Liver (tissue), 3 donors: ENCODE measurements at regions not wholly inside any gene's neighbourhood (a gene's known extent, or its start where the extent isn't known, plus 50 kb on each side); places are given as distances from the start of the nearest gene placed in this dataset.

ENCODE experiments used
- ATF3 ChIP-seq: IDR thresholded peaks from 2 replicates; pipeline ENCODE4 v1.6.1; 2016; ENCODE audit warnings: antibody characterized with exemption
- EGR1 ChIP-seq, 2 donors: IDR thresholded peaks; 2 replicates each; pipeline ENCODE4 v1.6.1; 2016 to 2018; ENCODE audit warnings: antibody characterized with exemption in 2 of 2, low read depth in 2 of 2
- FOXA1 ChIP-seq: IDR thresholded peaks from 2 replicates; pipeline ENCODE4 v1.6.1; 2016; ENCODE audit warnings: antibody characterized with exemption
- GABPA ChIP-seq, 2 donors: IDR thresholded peaks in 1 of 2; conservative IDR thresholded peaks in 1 of 2; 2 replicates each; pipeline ENCODE4 v1.6.1; 2016; ENCODE audit warnings: antibody characterized with exemption in 2 of 2, mild to moderate bottlenecking in 1 of 2, moderate library complexity in 1 of 2
- HNF4A ChIP-seq, 2 donors: conservative IDR thresholded peaks; 2 replicates each; pipeline ENCODE4 v1.6.1; 2016; ENCODE audit warnings: antibody characterized with exemption in 2 of 2, mild to moderate bottlenecking in 2 of 2
- JUND ChIP-seq, 2 donors: IDR thresholded peaks; 2 replicates each; pipeline ENCODE4 v1.6.1; 2016; ENCODE audit warnings: antibody characterized with exemption in 2 of 2
- MAX ChIP-seq: IDR thresholded peaks from 2 replicates; pipeline ENCODE4 v1.6.1; 2016; ENCODE audit warnings: antibody characterized with exemption
- SP1 ChIP-seq: IDR thresholded peaks from 2 replicates; pipeline ENCODE4 v1.6.1; 2018; ENCODE audit warnings: antibody characterized with exemption, mild to moderate bottlenecking
- TAF1 ChIP-seq: conservative IDR thresholded peaks from 2 replicates; pipeline ENCODE4 v1.6.1; 2016; ENCODE audit warnings: antibody characterized with exemption, mild to moderate bottlenecking
- TF ChIP-seq, protein P1 (sequence below): fragments of 150-350 bp; IDR thresholded peaks from 2 replicates; pipeline ENCODE4 v1.5.1; 2017; ENCODE audit warnings: improper control_type of control experiment, low read depth, low read length; ENCODE audit not compliant: missing input control
- TF ChIP-seq, protein P2 (sequence below): IDR thresholded peaks from 2 replicates; pipeline ENCODE4 v1.6.1; 2016; ENCODE audit warnings: antibody characterized with exemption, mild to moderate bottlenecking
- TF ChIP-seq, protein P3 (sequence below): IDR thresholded peaks from 2 replicates; pipeline ENCODE4 v1.6.1; 2016; ENCODE audit warnings: antibody characterized with exemption
- donor health status: healthy.
- donor health status: healthy.

GRCh38 chr7:114758661-114759227 lies 163.2 kb upstream of the MDFIC start:
- TF ChIP-seq, protein P1, sequence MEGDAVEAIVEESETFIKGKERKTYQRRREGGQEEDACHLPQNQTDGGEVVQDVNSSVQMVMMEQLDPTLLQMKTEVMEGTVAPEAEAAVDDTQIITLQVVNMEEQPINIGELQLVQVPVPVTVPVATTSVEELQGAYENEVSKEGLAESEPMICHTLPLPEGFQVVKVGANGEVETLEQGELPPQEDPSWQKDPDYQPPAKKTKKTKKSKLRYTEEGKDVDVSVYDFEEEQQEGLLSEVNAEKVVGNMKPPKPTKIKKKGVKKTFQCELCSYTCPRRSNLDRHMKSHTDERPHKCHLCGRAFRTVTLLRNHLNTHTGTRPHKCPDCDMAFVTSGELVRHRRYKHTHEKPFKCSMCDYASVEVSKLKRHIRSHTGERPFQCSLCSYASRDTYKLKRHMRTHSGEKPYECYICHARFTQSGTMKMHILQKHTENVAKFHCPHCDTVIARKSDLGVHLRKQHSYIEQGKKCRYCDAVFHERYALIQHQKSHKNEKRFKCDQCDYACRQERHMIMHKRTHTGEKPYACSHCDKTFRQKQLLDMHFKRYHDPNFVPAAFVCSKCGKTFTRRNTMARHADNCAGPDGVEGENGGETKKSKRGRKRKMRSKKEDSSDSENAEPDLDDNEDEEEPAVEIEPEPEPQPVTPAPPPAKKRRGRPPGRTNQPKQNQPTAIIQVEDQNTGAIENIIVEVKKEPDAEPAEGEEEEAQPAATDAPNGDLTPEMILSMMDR = no peak
- TF ChIP-seq, protein P2, sequence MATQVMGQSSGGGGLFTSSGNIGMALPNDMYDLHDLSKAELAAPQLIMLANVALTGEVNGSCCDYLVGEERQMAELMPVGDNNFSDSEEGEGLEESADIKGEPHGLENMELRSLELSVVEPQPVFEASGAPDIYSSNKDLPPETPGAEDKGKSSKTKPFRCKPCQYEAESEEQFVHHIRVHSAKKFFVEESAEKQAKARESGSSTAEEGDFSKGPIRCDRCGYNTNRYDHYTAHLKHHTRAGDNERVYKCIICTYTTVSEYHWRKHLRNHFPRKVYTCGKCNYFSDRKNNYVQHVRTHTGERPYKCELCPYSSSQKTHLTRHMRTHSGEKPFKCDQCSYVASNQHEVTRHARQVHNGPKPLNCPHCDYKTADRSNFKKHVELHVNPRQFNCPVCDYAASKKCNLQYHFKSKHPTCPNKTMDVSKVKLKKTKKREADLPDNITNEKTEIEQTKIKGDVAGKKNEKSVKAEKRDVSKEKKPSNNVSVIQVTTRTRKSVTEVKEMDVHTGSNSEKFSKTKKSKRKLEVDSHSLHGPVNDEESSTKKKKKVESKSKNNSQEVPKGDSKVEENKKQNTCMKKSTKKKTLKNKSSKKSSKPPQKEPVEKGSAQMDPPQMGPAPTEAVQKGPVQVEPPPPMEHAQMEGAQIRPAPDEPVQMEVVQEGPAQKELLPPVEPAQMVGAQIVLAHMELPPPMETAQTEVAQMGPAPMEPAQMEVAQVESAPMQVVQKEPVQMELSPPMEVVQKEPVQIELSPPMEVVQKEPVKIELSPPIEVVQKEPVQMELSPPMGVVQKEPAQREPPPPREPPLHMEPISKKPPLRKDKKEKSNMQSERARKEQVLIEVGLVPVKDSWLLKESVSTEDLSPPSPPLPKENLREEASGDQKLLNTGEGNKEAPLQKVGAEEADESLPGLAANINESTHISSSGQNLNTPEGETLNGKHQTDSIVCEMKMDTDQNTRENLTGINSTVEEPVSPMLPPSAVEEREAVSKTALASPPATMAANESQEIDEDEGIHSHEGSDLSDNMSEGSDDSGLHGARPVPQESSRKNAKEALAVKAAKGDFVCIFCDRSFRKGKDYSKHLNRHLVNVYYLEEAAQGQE = no peak
- TF ChIP-seq ATF3 = no peak
- TF ChIP-seq SP1 = no peak
- no peak for TF ChIP-seq MAX
- no peak for TF ChIP-seq EGR1 (IDR thresholded peaks at IDR 0.05; ENCODE audit: low read depth in 2 of 2)
- TF ChIP-seq JUND (IDR thresholded peaks at IDR 0.05) = no peak
- TF ChIP-seq GABPA (IDR thresholded peaks at IDR 0.05 in 1 of 2, conservative IDR thresholded peaks at IDR 0.05 in 1 of 2) = no peak
- TF ChIP-seq, protein P3, sequence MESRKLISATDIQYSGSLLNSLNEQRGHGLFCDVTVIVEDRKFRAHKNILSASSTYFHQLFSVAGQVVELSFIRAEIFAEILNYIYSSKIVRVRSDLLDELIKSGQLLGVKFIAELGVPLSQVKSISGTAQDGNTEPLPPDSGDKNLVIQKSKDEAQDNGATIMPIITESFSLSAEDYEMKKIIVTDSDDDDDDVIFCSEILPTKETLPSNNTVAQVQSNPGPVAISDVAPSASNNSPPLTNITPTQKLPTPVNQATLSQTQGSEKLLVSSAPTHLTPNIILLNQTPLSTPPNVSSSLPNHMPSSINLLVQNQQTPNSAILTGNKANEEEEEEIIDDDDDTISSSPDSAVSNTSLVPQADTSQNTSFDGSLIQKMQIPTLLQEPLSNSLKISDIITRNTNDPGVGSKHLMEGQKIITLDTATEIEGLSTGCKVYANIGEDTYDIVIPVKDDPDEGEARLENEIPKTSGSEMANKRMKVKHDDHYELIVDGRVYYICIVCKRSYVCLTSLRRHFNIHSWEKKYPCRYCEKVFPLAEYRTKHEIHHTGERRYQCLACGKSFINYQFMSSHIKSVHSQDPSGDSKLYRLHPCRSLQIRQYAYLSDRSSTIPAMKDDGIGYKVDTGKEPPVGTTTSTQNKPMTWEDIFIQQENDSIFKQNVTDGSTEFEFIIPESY = no peak
- TF ChIP-seq TAF1 = no peak
- TF ChIP-seq HNF4A (conservative IDR thresholded peaks at IDR 0.05) = no peak
- TF ChIP-seq FOXA1 = no peak
